BJ (cell line): ENCODE measurements at regions not wholly inside any gene's neighbourhood (a gene's known extent, or its start where the extent isn't known, plus 50 kb on each side); places are given as distances from the start of the nearest gene placed in this dataset.

Experiments
- CTCF ChIA-PET: fragments of 350-600 bp; formaldehyde crosslinking; extraction: SDS; loops from one replicate; lab custom pipeline; 2021; ENCODE audit warnings: antibody characterized with exemption, inconsistent platforms; lab: Yijun Ruan, JAX
- POLR2A ChIA-PET: fragments of 300-600 bp; sonication (Branson Sonifier 250); formaldehyde crosslinking; extraction: SDS; loops from one replicate; lab custom pipeline; 2021; ENCODE audit warnings: antibody characterized with exemption; lab: Charles Lee
- DNase-seq: peaks from one replicate; pipeline ENCODE4 v3.0.0-alpha.2; 2011; ENCODE audit warnings: low read depth
- H3K27me3 ChIP-seq: 2 replicates; pipeline ENCODE4 v1.6.0; 2011; ENCODE audit warnings: low read length; ENCODE audit not compliant: control insufficient read depth, insufficient read depth
- H3K36me3 ChIP-seq: 2 replicates; pipeline ENCODE4 v1.5.1; 2011; ENCODE audit warnings: low read length; ENCODE audit not compliant: control insufficient read depth, insufficient read depth
- H3K4me3 ChIP-seq: 2 replicates; pipeline ENCODE4 v1.5.1; 2011; ENCODE audit warnings: low read depth, mild to moderate bottlenecking, control low read depth, low read length
- CTCF ChIP-seq: IDR thresholded peaks from 2 replicates; pipeline ENCODE4 v1.5.1; 2011; ENCODE audit warnings: low read depth, mild to moderate bottlenecking, control low read depth, inconsistent platforms, low read length, moderate library complexity; ENCODE audit not compliant: insufficient read depth

- Histone ChIP-seq H3K27me3 (no peaks in the 10 kb centered on the region), H3K36me3 (no peaks in the 10 kb centered on the region), H3K4me3 (no peak overlapping the region)
- CTCF ChIA-PET: interaction anchor here (1.3 kb wide), 1 partner anchor 9 kb away, joined by 4 read pairs; no protein-coding TSS in a partner anchor
- POLR2A ChIA-PET: no interaction called here
- TF ChIP-seq CTCF: no peak
- DNase-seq: no peak
These were observed 258.5 kb downstream of the HACE1 start for GRCh38 chr6:104601131-104601651.

- no peaks in the 10 kb centered on the region for H3K27me3 ChIP-seq
- ChIA-PET POLR2A (no interaction called here), CTCF (interaction anchor here (1.3 kb wide), 1 partner anchor 8 kb away, joined by 4 read pairs; no protein-coding TSS in a partner anchor)
- no peak for DNase-seq
- no peaks in the 10 kb centered on the region for H3K36me3 ChIP-seq
- TF ChIP-seq CTCF: no peak
- no peak overlapping the region for H3K4me3 ChIP-seq
These were observed 259.1 kb downstream of the HACE1 start for GRCh38 chr6:104600639-104600931.

GRCh38 chr6:104599821-104600638 is 259.7 kb downstream of the HACE1 start:
- CTCF ChIA-PET: interaction anchor here (1.3 kb wide), 1 partner anchor 8 kb away, joined by 4 read pairs; no protein-coding TSS in a partner anchor

GRCh38 chr6:104597541-104598050 is 262.1 kb downstream of the HACE1 start:
- CTCF ChIA-PET: no interaction called here
- POLR2A ChIA-PET: no interaction called here
- no peak for TF ChIP-seq CTCF
- Histone ChIP-seq H3K4me3 (no peak overlapping the region), H3K27me3 (no peaks in the 10 kb centered on the region), H3K36me3 (no peaks in the 10 kb centered on the region)
- peak; percentile 36 for DNase-seq

More at GRCh38 chr6:104599821-104600638, 259.7 kb downstream of the HACE1 start:
- POLR2A ChIA-PET: no interaction called here
- H3K27me3 ChIP-seq: no peaks in the 10 kb centered on the region
- no peak overlapping the region for H3K4me3 ChIP-seq
- DNase-seq: no peak
- TF ChIP-seq CTCF: no peak
- H3K36me3 ChIP-seq: no peaks in the 10 kb centered on the region

GRCh38 chr6:104596091-104596490 is 263.6 kb downstream of the HACE1 start:
- CTCF ChIA-PET: interaction anchor here (0.5 kb wide), 1 partner anchor 39 kb away, joined by 3 read pairs; no protein-coding TSS in a partner anchor
- no peak overlapping the region for H3K4me3 ChIP-seq
- POLR2A ChIA-PET: no interaction called here
- TF ChIP-seq CTCF: no peak
- H3K27me3 ChIP-seq: no peaks in the 10 kb centered on the region
- DNase-seq: no peak
- no peaks in the 10 kb centered on the region for H3K36me3 ChIP-seq
